Trophoblast cell (in vitro differentiated cells and primary cell): ENCODE measurements at regions not wholly inside any gene's neighbourhood (a gene's known extent, or its start where the extent isn't known, plus 50 kb on each side); places are given as distances from the start of the nearest gene placed in this dataset.
"Not testable (repeated sequence)": the region's sequence is repeated elsewhere in the genome, so short reads cannot be mapped to it uniquely, and the experiment has no call there.

Experiments used
- DNase-seq, 2 donors: peaks; one replicate each; pipeline ENCODE4 v3.0.0-alpha.2; 2016
- H2AFZ ChIP-seq: 2 replicates; pipeline ENCODE4 v1.6.1; 2013; ENCODE audit warnings: low read length, moderate library complexity, mild to moderate bottlenecking; ENCODE audit not compliant: insufficient read depth, poor library complexity
- H2AK5ac ChIP-seq: 2 replicates; pipeline ENCODE4 v1.6.1; 2013; ENCODE audit warnings: mild to moderate bottlenecking, low read length
- H2BK120ac ChIP-seq: 2 replicates; pipeline ENCODE4 v1.6.1; 2013; ENCODE audit warnings: low read length, mild to moderate bottlenecking, moderate library complexity; ENCODE audit not compliant: insufficient read depth, poor library complexity
- H2BK12ac ChIP-seq: 2 replicates; pipeline ENCODE4 v1.6.1; 2013; ENCODE audit warnings: mild to moderate bottlenecking, low read length, moderate library complexity
- H2BK5ac ChIP-seq: 2 replicates; pipeline ENCODE4 v1.6.1; 2013; ENCODE audit warnings: low read length, low read depth, moderate library complexity, mild to moderate bottlenecking; ENCODE audit not compliant: poor library complexity
- H3K14ac ChIP-seq: 2 replicates; pipeline ENCODE4 v1.6.1; 2013; ENCODE audit warnings: mild to moderate bottlenecking, low read length
- H3K18ac ChIP-seq: 2 replicates; pipeline ENCODE4 v1.6.1; 2013; ENCODE audit warnings: mild to moderate bottlenecking, low read length
- H3K23ac ChIP-seq: 2 replicates; pipeline ENCODE4 v1.6.1; 2013; ENCODE audit warnings: low read length
- H3K27ac ChIP-seq: 2 replicates; pipeline ENCODE4 v1.5.1; 2013; ENCODE audit warnings: low read depth, mild to moderate bottlenecking, inconsistent platforms, low read length, moderate library complexity
- H3K27me3 ChIP-seq: 2 replicates; pipeline ENCODE4 v1.6.1; 2013; ENCODE audit warnings: inconsistent platforms, mild to moderate bottlenecking, low read length, moderate library complexity; ENCODE audit not compliant: insufficient read depth
- H3K36me3 ChIP-seq, 2 experiments: 1 replicate in 1 of 2; 2 replicates in 1 of 2; pipeline ENCODE4 v1.6.1; 2013; ENCODE audit warnings: low read length in 2 of 2, mild to moderate bottlenecking in 2 of 2, moderate library complexity in 1 of 2; ENCODE audit not compliant: insufficient read depth in 2 of 2, control insufficient read depth in 1 of 2
- H3K4ac ChIP-seq: 2 replicates; pipeline ENCODE4 v1.6.1; 2013; ENCODE audit warnings: low read depth, mild to moderate bottlenecking, low read length, moderate library complexity
- H3K4me1 ChIP-seq, 2 experiments: 1 replicate in 1 of 2; 2 replicates in 1 of 2; pipeline ENCODE4 v1.6.1; 2013; ENCODE audit warnings: low read length in 2 of 2, mild to moderate bottlenecking in 2 of 2, moderate library complexity in 1 of 2; ENCODE audit not compliant: insufficient read depth in 2 of 2, control insufficient read depth in 1 of 2
- H3K4me2 ChIP-seq: 2 replicates; pipeline ENCODE4 v1.6.1; 2013; ENCODE audit warnings: inconsistent platforms, mild to moderate bottlenecking, low read length, moderate library complexity
- H3K4me3 ChIP-seq: 2 replicates; pipeline ENCODE4 v1.5.1; 2013; ENCODE audit warnings: mild to moderate bottlenecking, low read depth, low read length, inconsistent platforms
- H3K79me1 ChIP-seq: one replicate; pipeline ENCODE4 v1.6.1; 2013; ENCODE audit warnings: low read length
- H3K79me2 ChIP-seq: 2 replicates; pipeline ENCODE4 v1.6.1; 2013; ENCODE audit warnings: low read length, mild to moderate bottlenecking; ENCODE audit not compliant: control insufficient read depth, insufficient read depth, poor library complexity
- H3K9ac ChIP-seq: 2 replicates; pipeline ENCODE4 v1.6.1; 2013; ENCODE audit warnings: mild to moderate bottlenecking, low read length
- H3K9me3 ChIP-seq: 2 replicates; pipeline ENCODE4 v1.6.1; 2013; ENCODE audit warnings: low read depth, mild to moderate bottlenecking, control low read depth, inconsistent platforms, low read length; ENCODE audit not compliant: insufficient read depth
- H4K12ac ChIP-seq: 2 replicates; pipeline ENCODE4 v1.6.1; 2013; ENCODE audit warnings: low read depth, mild to moderate bottlenecking, low read length, moderate library complexity
- H4K8ac ChIP-seq: 2 replicates; pipeline ENCODE4 v1.6.1; 2013; ENCODE audit warnings: low read depth, mild to moderate bottlenecking, low read length, moderate library complexity
- H4K91ac ChIP-seq: one replicate; pipeline ENCODE4 v1.6.1; 2013; ENCODE audit warnings: low read depth, mild to moderate bottlenecking, low read length, moderate library complexity
- WGBS: extraction: QIAGEN DNeasy Blood & Tissue Kit; methylation state at CpG from one replicate; pipeline ENCODE4 v1.1.7; 2013; ENCODE audit warnings: missing lambda C conversion rate; ENCODE audit not compliant: insufficient read length, insufficient coverage; ENCODE audit errors: extremely low coverage; 5-methylcytosine and 5-hydroxymethylcytosine counted together

DNA sequence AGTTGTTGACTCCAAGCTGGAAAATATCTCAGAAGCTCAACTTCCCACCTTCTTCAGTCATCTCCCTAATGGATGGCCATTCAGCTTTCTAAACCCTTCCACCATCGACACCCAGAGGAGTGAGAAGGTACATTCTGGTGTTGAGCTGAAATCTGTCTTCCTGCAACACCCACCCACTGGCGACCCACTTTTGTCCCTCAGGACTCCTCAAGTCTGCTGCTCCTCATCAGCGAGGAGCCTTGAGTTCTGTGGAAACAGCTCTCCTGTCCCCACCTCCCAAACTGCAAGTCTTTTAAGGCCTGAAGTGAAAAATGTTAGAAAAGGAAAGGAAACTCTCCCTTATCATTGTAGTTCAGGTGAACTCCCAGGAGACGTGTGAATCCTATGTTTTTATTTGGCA, 111.5 kb upstream of the HAND1 start:
- Histone ChIP-seq H3K79me2 (peaks cover 2% of the 10 kb centered on the region), H2BK5ac (no peak overlapping the region), H3K4ac (no peak overlapping the region), H2AFZ (no peak overlapping the region), H3K23ac (no peak overlapping the region), H3K4me2 (no peak overlapping the region), H3K9ac (no peak overlapping the region), H4K91ac (peak overlapping the region; percentile 77), H3K9me3 (no peaks in the 10 kb centered on the region), H3K14ac (peak overlapping the region; percentile 57), H3K4me3 (no peak overlapping the region), H2BK12ac (peak overlapping the region; percentile 92), H2BK120ac (peak overlapping the region; percentile 17), H3K36me3 (no peaks in the 10 kb centered on the region), H2AK5ac (peak overlapping the region; percentile 76), H4K8ac (no peak overlapping the region), H4K12ac (no peak overlapping the region), H3K4me1 (peaks cover 11 to 12% of the 10 kb centered on the region in 2 experiments), H3K79me1 (peaks cover 22% of the 10 kb centered on the region), H3K27ac (no peak overlapping the region), H3K27me3 (no peaks in the 10 kb centered on the region), H3K18ac (no peak overlapping the region)
- no peak for DNase-seq
- WGBS = no CpG with 5 or more reads among the region's 4 CpGs

GRCh38 chr5:154588833-154589425, 110.9 kb upstream of the HAND1 start:
- H2BK120ac ChIP-seq, H4K91ac ChIP-seq, H3K14ac ChIP-seq, DNase-seq, H3K27ac ChIP-seq, H3K9ac ChIP-seq, H2AK5ac ChIP-seq, H3K4ac ChIP-seq, H3K18ac ChIP-seq, H4K12ac ChIP-seq, H3K4me3 ChIP-seq, H3K36me3 ChIP-seq, H3K79me2 ChIP-seq, H3K4me2 ChIP-seq, H2BK12ac ChIP-seq, H3K27me3 ChIP-seq, H4K8ac ChIP-seq, H3K9me3 ChIP-seq, H2BK5ac ChIP-seq, H3K23ac ChIP-seq, H2AFZ ChIP-seq: not testable (repeated sequence)
- H3K79me1 ChIP-seq = peaks cover 27% of the 10 kb centered on the region
- H3K4me1 ChIP-seq = peaks cover 17 to 18% of the 10 kb centered on the region in 2 experiments
- no CpG with 5 or more reads among the region's 7 CpGs for WGBS

GRCh38 chr5:154588091-154588774, 110.2 kb upstream of the HAND1 start:
- H3K23ac ChIP-seq = no peak overlapping the region
- H3K4ac ChIP-seq = no peak overlapping the region
- H3K18ac ChIP-seq = no peak overlapping the region
- peaks cover 22% of the 10 kb centered on the region in 2 experiments for H3K4me1 ChIP-seq
- no peaks in the 10 kb centered on the region for H3K9me3 ChIP-seq
- peak overlapping the region; percentile 28 for H2BK5ac ChIP-seq
- no peak overlapping the region for H4K12ac ChIP-seq
- H3K4me3 ChIP-seq = no peak overlapping the region
- H3K36me3 ChIP-seq = no peaks in the 10 kb centered on the region
- no peak overlapping the region for H3K9ac ChIP-seq
- no peak overlapping the region for H3K27ac ChIP-seq
- peaks cover 32% of the 10 kb centered on the region for H3K79me1 ChIP-seq
- H3K79me2 ChIP-seq = peaks cover 2% of the 10 kb centered on the region
- no peak overlapping the region for H3K14ac ChIP-seq
- no peak overlapping the region for H2AFZ ChIP-seq
- H2AK5ac ChIP-seq = no peak overlapping the region
- H3K4me2 ChIP-seq = no peak overlapping the region
- H2BK120ac ChIP-seq = peak overlapping the region; percentile 64
- no peaks in the 10 kb centered on the region for H3K27me3 ChIP-seq
- peak overlapping the region; percentile 80 for H4K91ac ChIP-seq
- DNase-seq = no peak
- H2BK12ac ChIP-seq = peak overlapping the region; percentile 56
- no peak overlapping the region for H4K8ac ChIP-seq
- WGBS = no CpG with 5 or more reads among the region's 13 CpGs

DNA sequence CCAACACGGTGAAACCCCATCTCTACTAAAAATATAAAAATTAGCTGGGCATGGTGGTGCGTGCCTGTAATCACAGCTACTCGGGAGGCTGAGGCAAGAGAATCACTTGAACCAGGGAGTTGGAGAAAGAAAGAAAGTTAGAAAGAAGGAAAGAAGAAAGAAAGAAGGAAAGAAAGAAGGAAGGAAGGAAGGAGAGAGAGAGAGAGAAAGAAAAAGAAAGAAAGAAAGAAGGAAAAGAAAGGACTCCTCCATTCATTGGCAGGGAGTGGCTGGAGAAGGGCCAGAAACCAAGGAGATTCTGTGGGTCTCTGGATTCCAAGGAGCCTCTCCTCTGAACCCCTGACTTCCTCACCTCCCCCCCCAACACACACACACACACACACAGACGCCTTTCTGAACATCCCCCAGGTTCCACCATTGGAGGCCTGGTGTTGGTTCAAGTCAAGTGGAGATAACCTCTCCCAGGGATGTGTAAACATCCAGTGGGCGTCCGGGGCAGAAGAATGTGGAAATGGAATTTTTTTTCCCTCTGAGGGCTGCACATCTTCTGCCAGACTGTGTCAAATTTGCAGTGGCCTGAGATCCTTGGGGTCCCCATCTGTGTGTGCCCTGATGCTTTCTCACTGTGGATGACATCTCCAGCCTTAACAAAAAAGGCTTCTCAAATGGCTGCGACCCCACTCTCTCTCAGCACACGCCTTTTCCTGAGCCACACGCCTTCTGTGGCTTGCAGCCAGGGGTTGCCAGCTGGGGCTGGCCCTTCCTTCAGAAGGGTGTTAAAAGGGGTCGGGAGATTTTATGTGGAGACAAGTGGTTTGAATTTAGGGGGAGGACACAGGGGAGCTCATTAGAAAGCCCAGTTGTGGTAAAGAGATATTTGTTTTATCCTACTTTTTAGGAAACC, 109.3 kb upstream of the HAND1 start:
- Histone ChIP-seq H3K27ac (peak overlapping the region; percentile 33), H3K4me3 (no peak overlapping the region), H4K8ac (peak overlapping the region; percentile 73), H2BK120ac (peak overlapping the region; percentile 92), H3K9ac (no peak overlapping the region), H2BK12ac (peak overlapping the region; percentile 97), H3K4me2 (peak overlapping the region; percentile 8), H3K9me3 (no peaks in the 10 kb centered on the region), H3K79me2 (peaks cover 2% of the 10 kb centered on the region), H2BK5ac (peak overlapping the region; percentile 70), H3K23ac (no peak overlapping the region), H3K18ac (peak overlapping the region; percentile 48), H3K4me1 (peaks cover 22 to 26% of the 10 kb centered on the region in 2 experiments), H2AK5ac (peak overlapping the region; percentile 76), H3K79me1 (peaks cover 34% of the 10 kb centered on the region), H4K91ac (peak overlapping the region; percentile 73), H4K12ac (no peak overlapping the region), H3K27me3 (no peaks in the 10 kb centered on the region), H2AFZ (no peak overlapping the region), H3K36me3 (no peaks in the 10 kb centered on the region), H3K4ac (peak overlapping the region; percentile 59), H3K14ac (peak overlapping the region; percentile 68)
- no CpG with 5 or more reads among the region's 10 CpGs for WGBS
- no peak for DNase-seq
